Testis (tissue), 2 donors: ENCODE measurements at regions not wholly inside any gene's neighbourhood (a gene's known extent, or its start where the extent isn't known, plus 50 kb on each side); places are given as distances from the start of the nearest gene placed in this dataset.

Experiments
- DNase-seq: peaks from one replicate; pipeline ENCODE4 v3.0.0-alpha.2; 2019
- H3K27ac ChIP-seq, 2 donors: fragments of 200-600 bp; sonication (generic); one replicate each; pipeline ENCODE4 v1.5.1; 2019
- H3K27me3 ChIP-seq: fragments of 200-600 bp; sonication (generic); one replicate; pipeline ENCODE4 v1.5.1; 2019
- H3K36me3 ChIP-seq: fragments of 200-600 bp; sonication (generic); one replicate; pipeline ENCODE4 v1.5.1; 2017; ENCODE audit warnings: low read depth; ENCODE audit errors: missing control alignments
- H3K4me1 ChIP-seq: fragments of 200-600 bp; sonication (generic); one replicate; pipeline ENCODE4 v1.5.1; 2019
- H3K4me3 ChIP-seq, 2 donors: fragments of 200-600 bp; sonication (generic); one replicate each; pipeline ENCODE4 v1.5.1; 2017 to 2019
- H3K9me3 ChIP-seq: fragments of 200-600 bp; sonication (generic); one replicate; pipeline ENCODE4 v1.5.1; 2017
- POLR2A ChIP-seq: fragments of 450-650 bp; IDR thresholded peaks from one replicate; pipeline ENCODE4 v1.6.1; 2017; ENCODE audit warnings: antibody characterized with exemption, mild to moderate bottlenecking, moderate library complexity
- WGBS, 2 donors: methylation state at CpG; one replicate each; pipeline ENCODE4 v1.1.5; 2018; 5-methylcytosine and 5-hydroxymethylcytosine counted together
- intact Hi-C: fragments of 100-400 bp; cut with DNase I; formaldehyde crosslinking; loops from one replicate; pipeline ENCODE4 v1.15.1; 2023; ENCODE audit warnings: low total_unique reads
- TF ChIP-seq, protein P1 (sequence below), 3 experiments: fragments of 450-650 bp in 2 of 3; fragments of 200-600 bp in 1 of 3; sonication (generic) in 1 of 3; IDR thresholded peaks; one replicate each; pipeline ENCODE4 v1.5.1; 2016 to 2019; ENCODE audit warnings: antibody characterized with exemption in 3 of 3, mild to moderate bottlenecking in 2 of 3, moderate library complexity in 1 of 3

DNA sequence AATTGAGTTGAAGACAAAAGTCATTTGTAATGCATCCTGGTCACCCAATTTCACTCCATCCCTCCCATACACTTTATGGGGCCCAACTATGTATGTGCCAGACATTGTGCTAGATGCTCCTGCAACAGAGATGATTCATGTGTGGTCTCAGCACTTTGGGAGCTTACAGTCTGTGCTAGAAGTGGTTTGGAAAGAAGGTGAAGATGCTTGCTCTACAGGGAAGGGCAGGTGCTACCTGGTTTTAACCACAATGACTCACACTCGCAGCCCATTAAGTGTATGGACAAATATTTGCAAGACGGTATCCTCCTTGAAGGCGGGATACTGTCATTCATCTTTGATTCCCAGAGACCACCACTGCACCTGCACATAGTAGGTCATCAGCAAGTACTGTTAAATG is 257.6 kb downstream of the OTUD1 start:
- H3K27me3 ChIP-seq, result no peaks in the 10 kb centered on the region
- intact Hi-C loops, result no loop called here
- H3K9me3 ChIP-seq, result no peaks in the 10 kb centered on the region
- no peak for DNase-seq
- no peak overlapping the region for H3K27ac ChIP-seq
- peaks cover 3% of the 10 kb centered on the region for H3K4me1 ChIP-seq
- TF ChIP-seq, protein P1, sequence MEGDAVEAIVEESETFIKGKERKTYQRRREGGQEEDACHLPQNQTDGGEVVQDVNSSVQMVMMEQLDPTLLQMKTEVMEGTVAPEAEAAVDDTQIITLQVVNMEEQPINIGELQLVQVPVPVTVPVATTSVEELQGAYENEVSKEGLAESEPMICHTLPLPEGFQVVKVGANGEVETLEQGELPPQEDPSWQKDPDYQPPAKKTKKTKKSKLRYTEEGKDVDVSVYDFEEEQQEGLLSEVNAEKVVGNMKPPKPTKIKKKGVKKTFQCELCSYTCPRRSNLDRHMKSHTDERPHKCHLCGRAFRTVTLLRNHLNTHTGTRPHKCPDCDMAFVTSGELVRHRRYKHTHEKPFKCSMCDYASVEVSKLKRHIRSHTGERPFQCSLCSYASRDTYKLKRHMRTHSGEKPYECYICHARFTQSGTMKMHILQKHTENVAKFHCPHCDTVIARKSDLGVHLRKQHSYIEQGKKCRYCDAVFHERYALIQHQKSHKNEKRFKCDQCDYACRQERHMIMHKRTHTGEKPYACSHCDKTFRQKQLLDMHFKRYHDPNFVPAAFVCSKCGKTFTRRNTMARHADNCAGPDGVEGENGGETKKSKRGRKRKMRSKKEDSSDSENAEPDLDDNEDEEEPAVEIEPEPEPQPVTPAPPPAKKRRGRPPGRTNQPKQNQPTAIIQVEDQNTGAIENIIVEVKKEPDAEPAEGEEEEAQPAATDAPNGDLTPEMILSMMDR (IDR thresholded peaks at IDR 0.05), result no peak
- TF ChIP-seq POLR2A, result no peak
- no peak overlapping the region for H3K4me3 ChIP-seq
- WGBS, 2 donors, result 55% methylated on average over 3 of the region's 3 CpGs
- no peaks in the 10 kb centered on the region for H3K36me3 ChIP-seq

DNA sequence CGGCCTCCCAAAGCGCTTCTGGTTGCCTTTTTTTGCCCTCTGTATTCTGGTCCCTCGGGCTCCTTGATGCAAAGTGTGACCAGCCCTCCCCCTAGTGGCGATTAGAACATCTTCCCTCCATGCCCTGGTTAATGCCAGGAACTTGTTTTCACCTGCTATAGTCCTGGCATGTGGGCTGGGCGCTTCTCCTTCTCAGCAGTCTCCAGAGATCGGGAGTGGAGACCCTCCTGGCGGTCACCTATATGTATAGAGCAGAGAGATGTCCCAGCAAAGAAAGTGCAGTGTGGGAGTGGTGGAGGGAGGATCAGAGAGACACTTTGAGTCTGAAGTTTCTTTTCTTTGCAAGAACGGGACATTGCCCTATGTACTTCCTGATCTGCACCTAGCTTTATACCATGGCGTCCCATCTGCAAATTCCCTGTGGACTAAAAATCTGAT is 264.1 kb downstream of the OTUD1 start:
- no peak overlapping the region for H3K27ac ChIP-seq
- 11 to 13% methylated on average over 9 of the region's 9 CpGs for WGBS, 2 donors
- intact Hi-C loops, result no loop called here
- TF ChIP-seq POLR2A, result no peak
- TF ChIP-seq, protein P1 (IDR thresholded peaks at IDR 0.05), result peak in 2 of 3 experiments; percentile 34 to 58
- no peak overlapping the region for H3K4me3 ChIP-seq
- no peaks in the 10 kb centered on the region for H3K27me3 ChIP-seq
- peak; percentile 62 for DNase-seq
- H3K9me3 ChIP-seq, result no peaks in the 10 kb centered on the region
- H3K4me1 ChIP-seq, result no peaks in the 10 kb centered on the region
- H3K36me3 ChIP-seq, result no peaks in the 10 kb centered on the region

DNA sequence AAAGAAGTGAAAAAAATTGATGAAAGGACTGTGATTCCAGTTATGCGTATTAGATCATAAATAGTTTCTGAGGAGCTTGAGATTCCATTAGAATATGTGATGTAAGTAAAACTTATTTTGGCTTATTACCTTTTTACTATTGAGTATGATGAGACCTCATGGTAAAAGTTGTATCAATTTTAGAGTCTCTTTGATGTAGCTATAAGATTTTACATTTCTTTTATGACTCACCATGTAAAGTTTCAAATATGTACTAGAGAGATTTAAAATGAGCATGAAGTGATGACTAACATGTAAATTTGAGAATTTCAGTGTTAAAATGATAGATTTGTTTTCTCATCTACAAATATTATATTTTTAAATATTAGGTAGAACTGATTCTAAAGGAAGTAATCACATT is 276.5 kb downstream of the OTUD1 start:
- no peak for TF ChIP-seq POLR2A
- TF ChIP-seq, protein P1 (IDR thresholded peaks at IDR 0.05), result no peak
- Histone ChIP-seq H3K9me3 (no peaks in the 10 kb centered on the region), H3K36me3 (no peaks in the 10 kb centered on the region), H3K27ac (no peak overlapping the region), H3K4me1 (no peaks in the 10 kb centered on the region), H3K27me3 (no peaks in the 10 kb centered on the region), H3K4me3 (no peak overlapping the region)
- intact Hi-C loops, result no loop called here
- 96 to 98% methylated on average over 1 of the region's 1 CpG for WGBS, 2 donors
- no peak for DNase-seq

DNA sequence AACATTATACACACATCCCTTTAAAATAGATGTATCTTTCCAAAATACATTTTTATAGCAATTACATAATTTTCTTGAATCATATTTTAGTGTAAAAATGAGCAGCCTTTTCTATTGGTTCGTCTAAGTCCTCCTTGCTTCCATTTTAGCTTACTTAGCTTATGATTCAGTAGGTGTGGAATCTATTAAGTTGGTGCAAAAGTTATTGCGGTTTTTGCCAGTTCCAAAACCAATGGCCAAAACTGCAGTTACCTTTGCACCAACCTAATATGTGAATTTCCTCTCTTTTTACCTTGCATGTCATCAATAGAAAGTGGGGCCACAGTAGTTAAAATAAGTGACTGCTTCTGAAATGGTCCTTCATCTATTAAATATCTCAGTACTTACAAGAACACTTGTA is 279.0 kb downstream of the OTUD1 start:
- Histone ChIP-seq H3K27ac (no peak overlapping the region), H3K9me3 (no peaks in the 10 kb centered on the region), H3K4me1 (no peaks in the 10 kb centered on the region), H3K27me3 (no peaks in the 10 kb centered on the region), H3K4me3 (no peak overlapping the region), H3K36me3 (no peaks in the 10 kb centered on the region)
- TF ChIP-seq POLR2A, result no peak
- TF ChIP-seq, protein P1 (IDR thresholded peaks at IDR 0.05), result no peak
- WGBS, 2 donors, result 71 to 77% methylated on average over 2 of the region's 2 CpGs
- intact Hi-C loops, result no loop called here
- no peak for DNase-seq

DNA sequence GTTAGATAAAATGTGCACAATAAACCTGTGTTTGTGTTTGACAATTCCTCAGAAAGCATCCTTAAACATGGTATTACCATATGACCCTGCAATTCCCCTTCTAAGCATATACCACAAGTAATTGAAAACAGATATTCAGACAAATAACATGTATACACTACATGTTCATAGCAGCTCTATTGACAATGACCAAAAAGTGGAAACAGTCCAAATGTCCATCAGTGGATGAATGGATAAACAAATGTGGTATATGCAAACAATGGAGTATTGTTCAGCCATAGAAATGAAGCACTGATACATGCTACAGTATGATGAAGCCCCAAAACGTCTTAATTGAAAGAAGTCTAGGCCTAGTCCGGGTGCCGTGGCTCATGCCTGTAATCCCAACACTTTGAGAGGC is 280.1 kb downstream of the OTUD1 start:
- no peaks in the 10 kb centered on the region for H3K27me3 ChIP-seq
- H3K4me3 ChIP-seq, result no peak overlapping the region
- TF ChIP-seq, protein P1 (IDR thresholded peaks at IDR 0.05), result no peak
- no peak for TF ChIP-seq POLR2A
- no peaks in the 10 kb centered on the region for H3K9me3 ChIP-seq
- no peaks in the 10 kb centered on the region for H3K36me3 ChIP-seq
- H3K4me1 ChIP-seq, result no peaks in the 10 kb centered on the region
- WGBS, 2 donors, result 81 to 90% methylated on average over 3 of the region's 3 CpGs
- no peak for DNase-seq
- intact Hi-C loops, result no loop called here
- no peak overlapping the region for H3K27ac ChIP-seq
